Fibroblast of lung (primary cell): ENCODE measurements at regions not wholly inside any gene's neighbourhood (a gene's known extent, or its start where the extent isn't known, plus 50 kb on each side); places are given as distances from the start of the nearest gene placed in this dataset.

Experiments
- EZH2 ChIP-seq: IDR thresholded peaks from 2 replicates; pipeline ENCODE4 v1.5.1; 2012; ENCODE audit warnings: low read length, control low read depth, mild to moderate bottlenecking; ENCODE audit errors: missing control alignments
- TF ChIP-seq, protein P1 (sequence below), 2 donors: IDR thresholded peaks in 1 of 2; conservative IDR thresholded peaks in 1 of 2; 1 replicate in 1 of 2; 2 replicates in 1 of 2; pipeline ENCODE4 v1.5.1; 2011 to 2012; ENCODE audit warnings: low read length in 2 of 2, control low read depth in 1 of 2, inconsistent platforms in 1 of 2, low read depth in 1 of 2, mild to moderate bottlenecking in 1 of 2

- TF ChIP-seq EZH2, result no peak
- TF ChIP-seq, protein P1, sequence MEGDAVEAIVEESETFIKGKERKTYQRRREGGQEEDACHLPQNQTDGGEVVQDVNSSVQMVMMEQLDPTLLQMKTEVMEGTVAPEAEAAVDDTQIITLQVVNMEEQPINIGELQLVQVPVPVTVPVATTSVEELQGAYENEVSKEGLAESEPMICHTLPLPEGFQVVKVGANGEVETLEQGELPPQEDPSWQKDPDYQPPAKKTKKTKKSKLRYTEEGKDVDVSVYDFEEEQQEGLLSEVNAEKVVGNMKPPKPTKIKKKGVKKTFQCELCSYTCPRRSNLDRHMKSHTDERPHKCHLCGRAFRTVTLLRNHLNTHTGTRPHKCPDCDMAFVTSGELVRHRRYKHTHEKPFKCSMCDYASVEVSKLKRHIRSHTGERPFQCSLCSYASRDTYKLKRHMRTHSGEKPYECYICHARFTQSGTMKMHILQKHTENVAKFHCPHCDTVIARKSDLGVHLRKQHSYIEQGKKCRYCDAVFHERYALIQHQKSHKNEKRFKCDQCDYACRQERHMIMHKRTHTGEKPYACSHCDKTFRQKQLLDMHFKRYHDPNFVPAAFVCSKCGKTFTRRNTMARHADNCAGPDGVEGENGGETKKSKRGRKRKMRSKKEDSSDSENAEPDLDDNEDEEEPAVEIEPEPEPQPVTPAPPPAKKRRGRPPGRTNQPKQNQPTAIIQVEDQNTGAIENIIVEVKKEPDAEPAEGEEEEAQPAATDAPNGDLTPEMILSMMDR (conservative IDR thresholded peaks at IDR 0.05 in 1 of 2, IDR thresholded peaks at IDR 0.05 in 1 of 2; ENCODE audit: low read depth in 1 of 2, low read length in 2 of 2), result no peak
Measured at GRCh38 chr3:76463501-76463900, 576.4 kb upstream of the ROBO2 start.
